ENCODE measurements at regions not wholly inside any gene's neighbourhood (a gene's known extent, or its start where the extent isn't known, plus 50 kb on each side); places are given as distances from the start of the nearest gene placed in this dataset.
A peak's percentile ranks its signal among the peaks of the same experiment; 100 is the strongest.

DNA sequence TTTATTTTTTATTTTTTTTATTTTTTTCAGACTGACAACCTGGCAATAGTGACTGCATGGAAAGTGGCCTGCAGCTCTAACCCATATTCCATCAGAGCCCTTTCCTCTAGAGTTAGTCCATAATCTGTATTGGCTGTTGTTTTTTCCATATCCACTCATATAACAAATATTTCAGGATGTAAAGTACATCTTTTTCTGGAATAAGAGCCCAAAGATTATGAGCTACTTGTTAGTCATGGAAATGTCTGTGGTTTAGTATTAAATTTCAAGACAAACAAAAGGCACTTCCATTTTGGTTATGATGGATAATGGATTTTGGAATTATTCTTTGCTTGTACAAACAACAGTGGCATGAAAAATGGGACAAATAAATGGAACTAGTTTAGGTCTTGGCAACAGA is 296.0 kb upstream of the HS3ST1 start:
- Histone ChIP-seq H3K4me3 (no peak overlapping the region), H3K27ac (no peak overlapping the region)

DNA sequence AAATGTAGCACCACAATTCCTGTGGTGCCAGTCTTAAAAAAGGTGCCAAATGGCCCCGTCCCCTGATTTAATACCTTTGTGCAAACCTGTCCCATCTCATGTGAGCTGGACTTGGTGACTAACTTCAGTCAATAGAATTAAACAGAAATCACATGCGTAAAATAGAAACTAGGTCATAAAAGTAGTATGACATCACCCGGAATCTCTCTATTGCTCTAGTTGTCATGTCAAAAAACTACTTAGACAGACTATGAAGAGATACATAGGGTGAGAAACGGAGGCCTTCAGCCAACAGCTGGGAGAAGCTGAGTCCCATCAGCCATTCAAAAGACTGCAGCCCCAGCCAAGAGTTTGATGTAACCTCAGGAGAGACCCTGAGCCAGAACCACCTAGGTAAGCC is 293.5 kb upstream of the HS3ST1 start:
- H3K27ac ChIP-seq = no peak overlapping the region
- H3K4me3 ChIP-seq = no peak overlapping the region

DNA sequence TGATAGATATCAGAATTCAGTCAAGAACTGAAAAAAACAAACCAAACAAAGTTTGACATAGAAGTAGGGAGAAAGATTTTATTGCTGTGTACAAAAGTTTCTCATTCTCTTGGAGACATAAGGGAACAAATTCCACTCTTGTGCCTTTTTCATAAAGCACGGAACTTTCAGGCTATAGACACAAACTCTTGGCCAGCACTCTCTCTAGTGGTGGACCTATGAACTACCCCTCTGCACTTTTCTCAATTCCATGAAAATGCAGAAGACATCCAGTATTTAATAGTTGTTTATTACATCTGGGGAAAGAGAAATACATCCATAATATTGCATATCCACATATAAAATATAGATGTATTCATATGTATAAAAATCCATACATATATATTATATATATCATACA is 291.6 kb upstream of the HS3ST1 start:
- Histone ChIP-seq H3K27ac (no peak overlapping the region), H3K4me3 (no peak overlapping the region)

GRCh38 chr4:11719879-11720278 is 291.2 kb upstream of the HS3ST1 start:
- Histone ChIP-seq H3K27ac (no peak overlapping the region), H3K4me3 (no peak overlapping the region)

GRCh38 chr4:11715753-11716521 is 287.2 kb upstream of the HS3ST1 start:
- Histone ChIP-seq H3K4me3 (no peak overlapping the region), H3K27ac (no peak overlapping the region)

DNA sequence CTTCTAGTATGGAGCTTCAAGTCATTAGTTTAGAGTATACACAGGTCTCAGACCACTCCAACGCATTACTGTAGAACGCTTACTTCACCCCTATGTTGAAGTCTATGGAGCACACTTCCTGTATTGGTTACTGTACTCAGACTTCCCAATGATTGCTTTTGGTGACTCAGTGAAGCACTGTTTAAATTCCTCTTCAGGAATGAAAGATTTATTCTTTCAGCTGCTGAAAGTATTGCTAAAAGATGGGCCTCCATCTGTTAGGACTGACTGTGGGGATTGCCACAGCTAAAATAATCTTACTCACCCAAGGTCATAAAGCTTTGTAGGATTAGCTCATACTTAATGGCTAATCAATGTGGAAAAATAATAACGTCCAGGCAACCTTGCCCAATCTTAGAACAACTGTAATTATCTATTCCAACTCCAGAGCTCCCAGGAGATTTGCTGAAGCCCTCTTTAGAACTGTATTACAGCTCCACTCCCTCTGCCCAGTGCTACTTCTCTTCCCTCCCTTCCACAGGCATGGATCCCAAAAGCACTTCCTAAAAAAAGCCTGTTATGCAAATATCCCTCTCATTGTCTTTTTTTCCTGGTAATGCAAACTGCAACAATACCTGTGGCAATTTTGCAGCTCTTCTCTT is 281.9 kb upstream of the HS3ST1 start:
- no peak overlapping the region for H3K27ac ChIP-seq
- no peak overlapping the region for H3K4me3 ChIP-seq

DNA sequence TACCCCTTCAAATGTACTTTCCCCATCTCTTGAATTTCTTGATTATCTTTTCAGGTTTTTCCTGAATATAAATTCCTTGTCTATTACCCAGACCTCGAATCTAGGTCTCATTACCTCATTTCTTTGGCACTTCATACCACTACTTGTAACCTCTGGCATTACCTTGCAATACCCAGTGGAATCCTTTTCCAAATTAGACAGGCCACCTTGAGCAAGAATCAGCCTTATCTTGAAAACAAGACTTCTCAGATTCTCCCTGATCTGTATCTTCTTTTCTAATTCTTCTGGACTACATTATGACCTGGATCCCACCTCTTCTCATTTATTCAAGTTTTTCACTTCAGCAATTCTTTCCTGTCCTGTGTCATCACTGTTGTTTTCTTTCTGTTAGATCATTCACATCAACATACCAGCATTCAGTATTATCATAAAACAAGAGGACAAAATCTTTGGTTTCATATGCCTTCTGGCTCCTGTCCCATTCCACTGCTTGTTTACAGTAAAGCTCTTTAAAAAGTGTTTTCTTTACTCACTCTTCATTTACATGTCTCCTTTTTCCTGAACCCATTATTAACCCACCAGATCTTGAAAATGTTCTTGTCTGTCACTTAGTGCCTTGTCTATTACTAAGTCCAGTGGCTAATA is 275.6 kb upstream of the HS3ST1 start:
- Histone ChIP-seq H3K27ac (no peak overlapping the region), H3K4me3 (no peak overlapping the region)

DNA sequence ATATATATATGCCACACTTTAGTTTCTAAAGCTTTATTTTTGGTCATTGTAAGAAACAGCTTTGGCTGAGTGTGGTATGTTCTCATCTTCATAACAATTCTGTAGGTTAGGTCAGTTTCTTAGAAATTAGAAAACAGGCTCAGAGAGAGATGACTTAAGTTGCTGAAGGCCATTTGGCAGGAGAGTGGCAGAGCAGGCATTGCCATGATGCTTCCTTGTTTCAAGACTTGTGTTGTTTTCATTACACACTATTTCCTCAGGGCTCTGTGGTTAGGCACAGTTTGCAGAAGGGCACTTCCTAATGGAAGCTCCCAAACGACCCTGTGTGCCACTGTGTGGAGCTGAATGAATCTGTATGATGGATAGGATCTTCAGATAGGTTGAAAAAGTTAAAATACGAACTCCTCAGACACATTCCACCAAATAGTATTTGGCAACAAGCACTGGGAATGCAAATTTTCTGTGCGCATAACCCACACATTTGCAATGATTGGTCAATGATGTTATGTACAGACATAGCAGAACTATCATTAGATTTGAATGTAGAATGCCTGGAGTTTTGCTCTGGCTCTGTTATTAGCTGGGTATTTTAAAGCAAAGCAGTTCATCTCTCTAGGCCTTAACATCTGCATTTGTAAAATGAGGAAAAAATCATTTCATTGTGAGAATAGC is 274.3 kb upstream of the HS3ST1 start:
- Histone ChIP-seq H3K27ac (no peak overlapping the region), H3K4me3 (no peak overlapping the region)

GRCh38 chr4:11701966-11702725 is 273.5 kb upstream of the HS3ST1 start:
- no peak overlapping the region for H3K27ac ChIP-seq
- no peak overlapping the region for H3K4me3 ChIP-seq

DNA sequence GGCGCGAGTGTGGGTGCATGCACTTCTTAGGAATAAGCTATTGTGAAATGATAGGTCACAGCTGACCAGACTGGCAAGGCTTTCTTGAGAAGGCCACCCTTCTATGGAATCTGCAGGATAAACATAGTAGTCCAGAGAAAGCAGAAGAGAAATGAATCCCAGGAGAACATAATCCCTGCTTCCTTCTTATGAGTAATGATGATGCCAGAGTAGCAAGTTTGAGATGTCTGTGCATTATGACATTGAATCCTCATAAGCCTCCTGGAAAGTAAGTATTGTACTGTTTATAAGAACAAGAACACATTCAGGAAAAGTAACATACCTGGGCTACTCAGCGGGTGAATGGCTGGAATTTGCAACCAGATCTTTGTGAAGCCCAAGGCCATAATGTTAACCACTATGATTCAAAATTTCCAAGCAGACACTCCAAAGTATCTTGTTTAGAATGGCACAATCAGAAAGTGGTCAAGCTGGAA is 272.1 kb upstream of the HS3ST1 start:
- H3K27ac ChIP-seq = no peak overlapping the region
- H3K4me3 ChIP-seq = no peak overlapping the region

DNA sequence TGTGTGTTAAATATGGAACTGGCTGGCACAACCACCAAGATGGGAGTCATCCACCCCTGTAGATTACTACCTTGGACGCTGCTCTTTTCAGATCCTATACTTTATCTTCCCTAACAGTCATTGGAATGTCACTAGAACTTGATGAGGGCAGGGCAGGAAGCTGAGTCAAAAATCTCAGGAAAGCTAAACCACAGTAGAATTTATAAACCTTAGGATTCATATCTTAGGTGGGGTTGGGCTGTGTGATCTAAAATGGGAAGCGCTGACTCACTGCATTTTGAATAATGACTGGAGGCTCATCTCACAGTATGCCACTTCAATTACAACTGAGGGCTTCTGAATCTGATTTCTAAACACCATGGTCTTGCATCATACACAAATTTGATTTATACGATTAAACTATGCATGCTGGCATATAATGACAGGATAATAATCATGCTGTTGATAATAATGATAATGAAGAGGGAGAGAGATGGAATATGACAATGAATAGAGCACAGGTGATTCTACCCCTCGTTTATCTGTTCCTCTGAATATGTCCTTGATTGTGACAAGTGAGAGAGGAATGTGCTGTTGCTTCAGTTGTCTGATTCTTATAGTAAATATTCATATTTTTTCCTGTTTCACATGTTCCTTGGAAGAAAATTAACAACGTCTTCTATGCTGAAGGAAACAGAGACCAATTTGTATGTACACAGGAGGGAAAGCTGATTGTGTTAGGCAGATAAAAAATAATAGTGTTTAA is 270.3 kb upstream of the HS3ST1 start:
- H3K27ac ChIP-seq = no peak overlapping the region

DNA sequence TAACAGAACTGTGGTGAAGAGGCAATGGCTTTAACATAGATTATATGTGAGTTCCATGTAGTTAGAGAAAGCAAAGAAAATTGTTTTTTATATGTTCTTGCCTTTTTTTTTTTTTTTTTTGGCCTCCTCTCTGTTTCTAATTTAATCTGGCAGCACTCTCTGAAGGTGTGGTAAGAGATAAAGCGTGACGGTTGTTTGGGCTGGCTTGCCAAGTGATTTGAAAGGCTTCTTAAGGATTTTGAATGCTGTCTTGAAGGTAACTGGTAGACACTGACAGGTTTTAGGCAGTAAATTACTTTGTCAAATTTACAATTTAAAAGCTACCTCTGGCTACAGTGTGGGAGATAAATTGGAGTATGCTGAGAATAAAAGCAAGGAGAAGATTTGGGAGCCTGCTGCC is 269.3 kb upstream of the HS3ST1 start:
- H3K4me3 ChIP-seq = no peak overlapping the region
- peak overlapping the region in 3 of 21 experiments; percentile 7 to 12 (median 11) for H3K27ac ChIP-seq

More for the DNA sequence above, 270.3 kb upstream of the HS3ST1 start:
- H3K4me3 ChIP-seq = no peak overlapping the region

DNA sequence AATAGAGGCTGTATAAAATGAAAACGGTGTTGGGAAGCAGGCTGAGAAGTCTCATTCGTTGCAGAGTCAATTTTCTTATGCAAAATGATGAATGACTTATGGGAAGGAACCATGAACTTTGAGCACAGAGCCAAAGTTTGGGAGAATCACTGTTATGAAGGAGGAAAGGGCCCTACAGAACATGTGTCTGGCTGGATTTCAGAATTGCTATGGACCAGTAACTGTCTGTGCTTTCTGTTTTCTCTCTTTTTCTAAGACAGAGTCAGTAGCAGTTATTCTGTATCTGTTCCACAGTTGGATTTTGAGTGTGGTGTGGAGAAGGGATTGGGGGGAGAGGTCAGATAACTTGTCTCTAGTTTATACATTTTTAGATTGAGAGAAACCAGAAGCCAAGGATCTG is 265.0 kb upstream of the HS3ST1 start:
- no peak overlapping the region for H3K4me3 ChIP-seq
- H3K27ac ChIP-seq = no peak overlapping the region

- H3K27ac ChIP-seq = no peak overlapping the region
- no peak overlapping the region for H3K4me3 ChIP-seq
These were observed 262.5 kb upstream of the HS3ST1 start for GRCh38 chr4:11691236-11691635.

GRCh38 chr4:11687727-11688126 is 259.0 kb upstream of the HS3ST1 start:
- Histone ChIP-seq H3K27ac (no peak overlapping the region), H3K4me3 (no peak overlapping the region)

GRCh38 chr4:11685481-11685880 is 256.8 kb upstream of the HS3ST1 start:
- H3K27ac ChIP-seq = no peak overlapping the region

DNA sequence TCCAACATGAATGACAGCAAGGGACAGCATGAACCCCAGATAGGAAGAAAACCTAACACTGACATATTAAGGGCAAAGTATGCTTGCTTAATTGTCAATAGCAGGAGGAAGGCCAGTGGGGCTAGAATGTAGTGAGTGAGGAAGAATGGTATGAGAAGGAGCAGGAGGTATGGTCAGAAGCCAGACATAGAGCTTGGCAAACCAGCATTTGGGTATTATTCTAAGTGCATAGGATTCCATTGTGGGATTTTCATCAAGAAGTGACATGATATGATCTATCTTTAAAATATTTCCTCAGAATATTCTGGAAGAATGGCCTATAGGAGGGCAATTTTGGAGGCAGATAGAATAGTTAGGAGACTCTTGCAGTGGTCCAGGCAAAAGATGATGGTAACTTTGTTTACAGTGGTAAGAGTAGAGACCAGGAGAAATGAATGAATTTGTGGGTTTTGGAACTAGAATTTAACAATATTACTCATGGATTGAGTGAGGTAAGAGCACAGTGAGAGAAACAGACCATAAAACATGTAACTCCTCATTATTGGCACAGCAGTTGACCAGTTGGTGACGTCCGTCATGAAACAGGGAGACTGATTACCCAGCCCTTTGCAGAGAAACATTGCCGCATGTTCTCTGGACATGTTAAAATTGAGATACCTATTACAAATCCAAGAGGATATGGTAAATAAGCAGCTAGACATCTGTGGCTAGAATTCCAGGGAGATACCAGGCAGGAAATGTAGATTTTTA is 246.5 kb upstream of the HS3ST1 start:
- no peak overlapping the region for H3K4me3 ChIP-seq
- H3K27ac ChIP-seq = no peak overlapping the region

More at GRCh38 chr4:11685481-11685880, 256.8 kb upstream of the HS3ST1 start:
- no peak overlapping the region for H3K4me3 ChIP-seq

- no peak overlapping the region for H3K27ac ChIP-seq
These were observed 241.6 kb upstream of the HS3ST1 start for GRCh38 chr4:11670304-11670703.

More at GRCh38 chr4:11670304-11670703, 241.6 kb upstream of the HS3ST1 start:
- H3K4me3 ChIP-seq = no peak overlapping the region

All from skin epidermis (tissue), 12 donors.